Raji (cell line): ENCODE measurements at regions not wholly inside any gene's neighbourhood (a gene's known extent, or its start where the extent isn't known, plus 50 kb on each side); places are given as distances from the start of the nearest gene placed in this dataset.

Source experiments
- POLR2A ChIP-seq: IDR thresholded peaks from 2 replicates; pipeline ENCODE4 v1.6.1; 2011; ENCODE audit warnings: low read depth, low read length, control low read depth; ENCODE audit not compliant: insufficient read depth

GRCh38 chr7:25918731-25919130 is 233.3 kb upstream of the NFE2L3 start:
- no peak for TF ChIP-seq POLR2A

DNA sequence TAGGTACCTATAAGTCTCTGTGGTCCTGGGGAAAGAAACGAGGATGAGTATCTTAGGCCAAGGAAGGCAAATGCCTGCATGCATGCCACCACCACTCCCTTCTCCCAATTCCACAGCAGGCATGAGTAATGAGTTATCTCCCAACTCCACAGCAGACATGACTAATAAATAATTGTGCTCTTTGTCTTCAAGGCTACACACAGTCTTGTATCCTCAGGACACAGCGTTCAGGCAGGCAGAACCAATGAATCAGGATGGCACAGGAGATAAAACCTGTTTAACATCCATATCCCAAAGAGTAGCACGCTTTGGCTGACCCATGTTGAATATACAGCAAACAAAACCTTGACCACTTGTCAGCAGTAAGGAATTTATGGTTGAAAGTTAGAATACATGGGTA is 229.7 kb upstream of the NFE2L3 start:
- TF ChIP-seq POLR2A, result no peak

DNA sequence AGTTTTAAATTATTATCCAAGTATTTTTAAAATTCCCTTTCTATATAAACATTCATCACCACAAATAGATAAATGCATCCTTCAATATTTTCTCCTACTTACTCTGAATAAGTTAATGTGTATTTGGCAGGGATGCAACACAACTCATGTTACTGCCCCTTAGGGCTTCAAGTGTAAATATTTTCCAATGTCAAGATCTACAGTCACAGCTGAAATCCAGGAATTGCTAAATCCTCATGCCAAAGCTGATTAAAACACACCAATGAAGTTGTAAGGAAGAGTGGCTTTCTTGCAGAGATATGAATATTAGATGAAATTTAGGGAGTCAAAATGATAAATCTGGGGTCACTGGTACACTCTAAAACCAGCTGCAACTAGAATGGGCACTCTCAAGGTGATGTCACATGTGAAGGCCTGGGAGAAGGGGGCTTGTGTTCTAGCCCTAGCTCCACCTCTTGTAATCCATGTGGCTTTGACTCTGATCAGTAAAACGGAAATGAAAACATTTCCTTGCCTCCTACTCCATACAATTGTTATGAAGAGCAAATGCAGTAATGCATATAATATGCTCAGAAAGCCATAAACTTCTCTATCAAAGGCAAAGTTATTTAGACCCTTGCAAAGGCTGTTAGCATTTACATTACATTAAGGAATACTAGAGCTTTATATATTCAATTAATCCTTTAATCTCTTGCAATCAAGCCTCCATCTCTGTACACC is 228.1 kb upstream of the NFE2L3 start:
- no peak for TF ChIP-seq POLR2A

GRCh38 chr7:25926009-25926408 is 226.0 kb upstream of the NFE2L3 start:
- no peak for TF ChIP-seq POLR2A

DNA sequence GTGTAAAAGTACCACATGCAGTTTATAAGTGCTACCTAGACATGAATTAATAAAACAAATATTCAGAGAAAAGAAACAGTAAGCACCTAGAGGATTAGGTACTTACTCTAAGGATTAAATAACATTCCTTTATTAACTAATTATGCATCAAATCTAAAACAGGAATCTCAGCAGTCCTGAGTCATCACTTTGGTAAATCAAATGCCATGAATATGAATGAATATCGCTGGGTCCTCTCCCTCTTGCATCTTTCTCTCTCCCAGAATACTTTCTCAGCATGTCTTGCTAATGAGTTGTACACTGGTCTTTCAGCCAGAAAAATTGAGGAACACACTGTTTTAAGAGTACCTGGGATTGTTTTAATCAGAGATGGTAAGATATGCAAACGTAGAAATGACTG is 225.5 kb upstream of the NFE2L3 start:
- no peak for TF ChIP-seq POLR2A

DNA sequence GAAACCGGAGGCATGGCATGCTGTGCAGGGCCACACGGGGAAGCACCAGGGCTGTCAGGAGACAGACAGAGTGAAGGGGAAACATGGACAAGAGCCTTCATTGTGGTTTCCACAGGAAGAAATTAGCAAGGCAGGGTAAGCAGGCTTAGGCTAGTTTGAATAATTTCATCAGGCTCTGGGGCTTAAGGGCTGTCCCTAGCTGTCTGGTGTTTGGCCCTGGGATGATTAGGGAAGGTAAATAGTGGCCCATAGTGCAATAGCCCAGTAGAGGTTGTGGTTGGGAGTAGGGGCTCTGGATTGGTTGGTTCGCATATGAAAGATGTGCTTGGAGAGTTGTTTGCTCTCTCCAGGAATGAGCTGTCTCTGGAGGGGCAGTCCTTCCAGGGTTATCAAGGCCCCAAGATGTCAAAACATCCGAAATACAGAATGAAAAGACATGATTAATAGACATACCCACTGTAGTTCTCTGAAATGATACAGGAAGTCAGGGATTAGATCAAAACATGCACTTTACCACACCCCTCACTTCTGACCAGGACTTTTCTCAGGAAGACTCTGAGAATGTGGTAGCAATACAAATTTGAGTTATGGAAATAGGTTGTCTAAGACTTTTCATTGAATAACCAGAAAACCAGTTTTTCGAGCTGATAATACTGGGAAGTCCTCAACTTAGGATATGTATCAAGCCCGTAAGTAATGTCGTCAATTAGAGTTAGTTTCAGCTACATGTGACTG is 224.9 kb upstream of the NFE2L3 start:
- no peak for TF ChIP-seq POLR2A

DNA sequence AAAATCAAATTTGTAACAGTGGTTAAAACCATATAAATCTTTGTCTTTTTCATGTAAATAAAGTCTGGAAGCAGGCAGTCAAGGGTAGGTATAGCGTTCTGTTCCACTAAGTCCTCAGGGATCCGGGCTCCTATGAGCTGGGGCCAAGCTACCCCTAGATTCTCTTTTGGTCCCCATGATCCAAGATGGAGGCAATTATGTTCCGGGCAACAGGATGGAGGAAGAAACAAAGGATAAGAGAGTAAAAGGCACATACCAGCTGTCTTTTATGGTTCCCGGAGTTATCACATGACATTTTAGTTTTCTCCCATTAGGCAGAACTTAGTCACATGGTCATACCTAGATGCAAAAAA is 224.4 kb upstream of the NFE2L3 start:
- no peak for TF ChIP-seq POLR2A

DNA sequence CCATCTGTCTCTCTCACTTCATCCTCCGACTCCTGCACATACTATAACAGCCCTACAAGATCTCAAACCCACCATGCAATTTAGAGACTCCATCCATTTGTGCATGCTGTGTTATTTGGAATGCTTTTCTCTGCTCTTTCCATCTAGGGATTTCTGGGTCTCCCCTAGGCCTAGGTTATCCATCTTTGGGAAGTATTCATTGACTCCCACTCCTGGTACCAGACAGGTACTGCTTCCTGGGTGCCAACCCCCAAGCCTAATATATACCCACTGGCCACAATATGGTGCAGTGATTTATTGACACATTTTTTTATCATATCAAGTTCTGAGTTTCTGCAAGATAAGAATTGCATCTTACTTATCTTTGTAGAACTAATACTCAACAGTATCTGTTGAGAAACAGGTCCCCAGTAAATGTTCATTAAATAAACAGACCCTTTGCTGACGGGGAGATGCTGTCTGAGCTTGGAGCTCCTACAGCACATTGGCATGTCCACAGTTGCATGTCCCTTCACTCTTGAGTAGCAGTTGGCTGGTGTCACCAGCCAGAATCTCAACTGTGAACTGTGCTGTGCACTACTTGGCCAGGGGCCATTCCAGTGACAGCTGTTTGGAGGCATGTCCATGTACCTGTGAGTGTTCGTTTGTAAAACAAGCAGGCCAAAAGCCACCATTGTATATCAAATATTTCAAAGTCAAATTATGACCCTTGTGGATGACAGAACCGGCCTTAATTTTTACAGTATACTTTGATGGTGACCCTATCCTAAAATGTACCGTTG is 223.3 kb upstream of the NFE2L3 start:
- no peak for TF ChIP-seq POLR2A

- no peak for TF ChIP-seq POLR2A
Measured at GRCh38 chr7:25929448-25929847, 222.6 kb upstream of the NFE2L3 start.

DNA sequence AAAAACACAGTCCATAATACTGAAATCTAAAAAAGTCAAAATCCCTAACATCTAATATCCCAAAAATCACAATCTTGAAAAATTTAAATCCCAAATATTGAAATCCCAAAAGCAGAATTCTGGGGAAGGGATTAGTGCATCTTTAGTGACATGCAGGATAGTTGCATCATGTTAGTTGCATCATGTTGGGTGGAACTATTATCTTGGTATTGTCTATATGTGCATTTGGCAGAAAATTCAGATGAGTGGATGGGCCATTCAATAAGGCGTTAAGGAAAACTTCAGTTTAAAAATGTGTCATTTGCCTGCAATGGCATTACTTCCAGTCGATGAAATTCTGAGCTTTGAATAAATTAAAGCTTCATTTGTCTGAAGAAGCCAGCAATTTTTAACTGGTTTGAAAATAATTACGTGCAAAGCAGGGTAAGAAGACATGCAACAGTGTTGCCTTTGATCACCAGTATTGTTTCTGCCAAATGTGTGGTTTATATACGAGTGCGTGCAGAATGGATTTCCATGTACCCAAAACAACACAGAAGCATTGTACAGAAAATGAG is 221.4 kb upstream of the NFE2L3 start:
- TF ChIP-seq POLR2A, result no peak

DNA sequence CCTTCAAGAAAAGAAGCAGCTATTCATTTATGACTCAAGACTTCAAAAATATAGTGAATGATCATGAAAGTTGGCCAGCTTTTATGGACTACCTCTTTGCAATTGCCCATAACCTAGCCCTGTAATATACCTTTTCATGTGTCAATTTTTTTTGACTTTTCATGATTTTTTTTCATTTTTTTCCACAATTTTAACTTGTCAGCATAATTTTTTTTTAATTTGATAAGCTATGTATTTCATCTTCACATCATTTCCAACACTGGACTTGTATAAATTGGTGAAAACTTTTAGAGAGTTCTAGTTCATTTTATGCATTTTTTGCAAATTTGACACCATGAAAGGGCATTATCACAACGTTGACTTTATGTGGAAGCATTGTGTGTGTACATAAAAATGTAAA is 220.8 kb upstream of the NFE2L3 start:
- no peak for TF ChIP-seq POLR2A

DNA sequence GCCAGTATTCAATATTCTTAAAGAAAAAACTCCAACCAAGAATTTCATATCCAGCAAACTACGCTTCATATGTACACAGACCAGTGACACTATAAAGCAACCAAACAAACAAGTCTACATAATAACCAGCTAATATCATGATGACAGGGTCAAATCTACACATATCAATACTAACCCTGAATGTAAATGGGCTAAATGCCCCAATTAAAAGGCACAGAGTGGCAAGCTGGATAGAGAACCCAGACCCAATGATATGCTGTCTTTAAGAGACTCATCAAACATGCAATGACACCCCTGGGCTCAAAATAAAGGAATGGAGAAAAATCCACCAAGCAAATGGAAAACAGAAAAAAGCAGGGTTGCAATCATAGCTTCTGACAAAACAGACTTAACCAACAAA is 218.1 kb upstream of the NFE2L3 start:
- TF ChIP-seq POLR2A, result no peak

GRCh38 chr7:25940086-25940906 is 211.7 kb upstream of the NFE2L3 start:
- no peak for TF ChIP-seq POLR2A

GRCh38 chr7:25944777-25945515 is 207.1 kb upstream of the NFE2L3 start:
- TF ChIP-seq POLR2A, result no peak
